ENCODE measurements at regions not wholly inside any gene's neighbourhood (a gene's known extent, or its start where the extent isn't known, plus 50 kb on each side); places are given as distances from the start of the nearest gene placed in this dataset.

DNA sequence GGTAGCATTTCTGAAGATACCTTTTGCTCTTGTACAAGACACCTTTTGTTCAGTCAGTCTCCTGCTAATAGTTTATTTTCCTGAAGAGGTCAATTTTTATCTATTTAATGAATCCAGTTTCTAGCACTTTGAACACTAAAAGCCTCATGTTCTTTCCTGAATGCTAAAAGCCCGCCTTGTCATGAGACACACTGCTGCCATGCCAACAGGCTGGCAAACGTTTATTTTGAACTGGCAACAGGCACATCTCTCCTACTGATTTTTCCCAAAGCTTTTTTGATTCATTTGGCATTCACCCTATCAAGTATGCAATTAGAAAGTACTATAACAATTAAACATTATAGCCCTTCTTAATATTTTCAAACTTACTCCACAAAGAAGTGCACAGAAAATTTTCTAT lies 421.2 kb upstream of the EYS start:
- no peaks in the 10 kb centered on the region for H3K23me2 ChIP-seq (ENCODE audit: low read depth, low read length)
- no peak overlapping the region for H4K91ac ChIP-seq (replicated peaks; ENCODE audit: insufficient read length, low read length)
- FAIRE-seq (no peak), DNase-seq (ENCODE audit: low read depth in 1 of 2, low spot score in 2 of 2) (no peak)
- no peak overlapping the region for H3K56ac ChIP-seq (replicated peaks; ENCODE audit: insufficient read length, low read depth, low read length)
- H4K5ac ChIP-seq (ENCODE audit: insufficient read length, low read depth, low read length), result no peak overlapping the region
- H3K79me1 ChIP-seq (ENCODE audit: low read depth, low read length), result no peaks in the 10 kb centered on the region
- H2BK12ac ChIP-seq (ENCODE audit: low read depth, low read length), result no peak overlapping the region
- no peak overlapping the region for H2BK5ac ChIP-seq (ENCODE audit: low read depth, low read length)
- WGBS, 2 experiments (ENCODE audit: extremely low coverage in 1 of 2, insufficient coverage in 1 of 2, insufficient read length in 1 of 2, insufficient replicate concordance in 2 of 2, low coverage in 1 of 2, low lambda C conversion rate in 2 of 2, missing lambda C conversion rate in 1 of 2), result 83% methylated on average over 2 of the region's 2 CpGs; no CpG with 5 or more reads in 1 of the 2 experiments
- H4K20me1 ChIP-seq (replicated peaks in 1 of 2; ENCODE audit: control insufficient read depth in 1 of 2, insufficient read depth in 2 of 2, low read length in 2 of 2), result no peaks in the 10 kb centered on the region
- H3K4me3 ChIP-seq (ENCODE audit: extremely low read depth in 1 of 4, insufficient read depth in 2 of 4, low read depth in 3 of 4, low read length in 4 of 4), result no peak overlapping the region
- H3K4me1 ChIP-seq (replicated peaks in 1 of 4; ENCODE audit: control insufficient read depth in 3 of 4, insufficient read depth in 4 of 4, low read length in 3 of 4), result no peaks in the 10 kb centered on the region
- H3K23ac ChIP-seq (ENCODE audit: insufficient read length), result no peak overlapping the region
- no peak overlapping the region for H3K18ac ChIP-seq (ENCODE audit: extremely low read depth, low read length)
- H3K9ac ChIP-seq (replicated peaks in 1 of 4; ENCODE audit: extremely low read depth in 1 of 4, low read depth in 3 of 4, low read length in 3 of 4), result no peak overlapping the region
- H2AK5ac ChIP-seq (ENCODE audit: low read depth, low read length), result no peak overlapping the region
- no peak overlapping the region for H4K8ac ChIP-seq (ENCODE audit: extremely low read depth, insufficient read depth, low read length)
- H2BK15ac ChIP-seq (ENCODE audit: low read length), result no peak overlapping the region
- no peak overlapping the region for H2AFZ ChIP-seq (ENCODE audit: low read length)
- H2BK120ac ChIP-seq (replicated peaks; ENCODE audit: low read depth, low read length), result no peak overlapping the region
- ChIA-PET CTCF (ENCODE audit: partially characterized antibody) (no interaction called here), POLR2A (ENCODE audit: partially characterized antibody) (no interaction called here)
- H3K9me3 ChIP-seq (ENCODE audit: insufficient read depth in 2 of 2, low read depth in 1 of 2, low read length in 1 of 2), result no peaks in the 10 kb centered on the region
- no peak overlapping the region for H2BK20ac ChIP-seq (ENCODE audit: low read length)
- H3K4ac ChIP-seq (replicated peaks; ENCODE audit: insufficient read length, low read depth, low read length), result no peak overlapping the region
- H3K79me2 ChIP-seq (ENCODE audit: control insufficient read depth in 1 of 2, insufficient read depth in 2 of 2, low read length in 2 of 2), result no peaks in the 10 kb centered on the region
- no peaks in the 10 kb centered on the region for H3K36me3 ChIP-seq (ENCODE audit: control insufficient read depth in 2 of 4, insufficient read depth in 4 of 4, low read length in 3 of 4)
- no peaks in the 10 kb centered on the region for H3K27me3 ChIP-seq (replicated peaks in 1 of 4; ENCODE audit: control insufficient read depth in 3 of 4, extremely low read depth in 1 of 4, insufficient read depth in 3 of 4, low read length in 3 of 4)
- no peak overlapping the region for H3K27ac ChIP-seq (ENCODE audit: low read depth, low read length)
- H3K14ac ChIP-seq (ENCODE audit: insufficient read length), result no peak overlapping the region
- no peak overlapping the region for H3K4me2 ChIP-seq (ENCODE audit: insufficient read depth in 1 of 2, low read depth in 2 of 2, low read length in 2 of 2)
- TF ChIP-seq SP1 (IDR thresholded peaks at IDR 0.05; ENCODE audit: low read depth, low read length) (no peak), CTBP2 (IDR thresholded peaks at IDR 0.05; ENCODE audit: borderline replicate concordance, insufficient read depth, insufficient read length, low read length) (no peak), EP300 (IDR thresholded peaks at IDR 0.05; ENCODE audit: borderline replicate concordance in 1 of 2, low read depth in 2 of 2, low read length in 2 of 2) (no peak), POLR2AphosphoS5 (IDR thresholded peaks at IDR 0.05; ENCODE audit: low read depth, low read length) (no peak)

Data from H1 (cell line).